Suprapubic skin (tissue), 4 donors: ENCODE measurements at regions not wholly inside any gene's neighbourhood (a gene's known extent, or its start where the extent isn't known, plus 50 kb on each side); places are given as distances from the start of the nearest gene placed in this dataset.

Experiments
- DNase-seq, 2 donors: peaks; one replicate each; pipeline ENCODE4 v3.0.0-alpha.2; 2019; ENCODE audit warnings: low spot score in 2 of 2
- H3K27ac ChIP-seq: fragments of 200-600 bp; sonication (generic); one replicate; pipeline ENCODE4 v1.5.1; 2019
- H3K27me3 ChIP-seq: fragments of 200-600 bp; sonication (generic); one replicate; pipeline ENCODE4 v1.5.1; 2019
- H3K36me3 ChIP-seq: fragments of 200-600 bp; sonication (generic); one replicate; pipeline ENCODE4 v1.5.1; 2019
- H3K4me1 ChIP-seq: fragments of 200-600 bp; sonication (generic); one replicate; pipeline ENCODE4 v1.5.1; 2019
- H3K4me3 ChIP-seq: fragments of 200-600 bp; sonication (generic); one replicate; pipeline ENCODE4 v1.5.1; 2019; ENCODE audit warnings: mild to moderate bottlenecking
- H3K9me3 ChIP-seq: fragments of 200-600 bp; sonication (generic); one replicate; pipeline ENCODE4 v1.5.1; 2019
- EP300 ChIP-seq: sonication (generic); formaldehyde crosslinking; IDR thresholded peaks from one replicate; pipeline ENCODE4 v1.6.1; 2017; ENCODE audit warnings: antibody characterized with exemption
- POLR2A ChIP-seq, 2 donors: fragments of 450-650 bp; IDR thresholded peaks; one replicate each; pipeline ENCODE4 v1.6.1; 2017; ENCODE audit warnings: antibody characterized with exemption in 2 of 2, mild to moderate bottlenecking in 2 of 2, moderate library complexity in 2 of 2
- POLR2AphosphoS5 ChIP-seq, 3 donors: sonication (generic); formaldehyde crosslinking; IDR thresholded peaks; one replicate each; pipeline ENCODE4 v1.6.1; 2017; ENCODE audit warnings: antibody characterized with exemption in 3 of 3
- WGBS: methylation state at CpG from one replicate; pipeline ENCODE4 v1.1.5; 2018; 5-methylcytosine and 5-hydroxymethylcytosine counted together
- TF ChIP-seq, protein P1 (sequence below), 2 donors: fragments of 200-600 bp in 1 of 2; fragments of 450-650 bp in 1 of 2; sonication (generic) in 1 of 2; IDR thresholded peaks; one replicate each; pipeline ENCODE4 v1.5.1; 2016 to 2019; ENCODE audit warnings: antibody characterized with exemption in 2 of 2, mild to moderate bottlenecking in 1 of 2, moderate library complexity in 1 of 2

DNA sequence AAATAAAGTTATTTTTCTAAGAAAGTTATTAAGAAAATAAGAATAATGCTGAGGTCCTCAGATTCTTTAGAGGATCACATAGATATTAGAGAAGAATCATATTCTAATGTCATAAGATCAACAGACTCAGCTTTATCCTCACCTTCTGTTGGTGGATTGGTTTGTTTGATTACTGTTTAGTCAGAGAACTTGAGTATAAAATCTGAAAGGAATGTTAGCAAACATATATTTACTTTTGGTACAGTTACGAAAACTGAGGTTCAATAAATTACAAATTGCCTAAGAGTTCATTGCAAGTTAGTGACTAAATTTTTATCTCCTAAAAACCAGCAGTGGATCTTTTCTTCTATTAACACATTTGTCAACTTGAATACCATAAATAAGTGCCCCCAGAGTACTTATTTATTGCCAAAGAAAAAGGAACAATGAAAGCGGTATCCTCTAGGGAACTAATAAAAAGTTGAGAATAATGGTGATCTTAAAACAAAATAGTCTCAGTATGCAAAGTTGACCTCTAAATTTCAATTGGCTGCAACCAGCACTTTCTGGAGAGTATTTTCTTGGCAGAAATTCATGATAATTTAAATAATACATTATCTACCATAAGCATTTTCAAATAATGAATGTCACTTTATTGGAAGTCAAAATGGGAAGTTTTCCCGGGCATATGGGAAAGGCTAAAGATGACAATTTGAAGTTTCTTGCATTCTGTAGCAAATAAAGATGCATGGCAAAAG, 296.8 kb downstream of the OTOL1 start:
- DNase-seq, result no peak
- TF ChIP-seq POLR2A (IDR thresholded peaks at IDR 0.05), result no peak
- TF ChIP-seq, protein P1, sequence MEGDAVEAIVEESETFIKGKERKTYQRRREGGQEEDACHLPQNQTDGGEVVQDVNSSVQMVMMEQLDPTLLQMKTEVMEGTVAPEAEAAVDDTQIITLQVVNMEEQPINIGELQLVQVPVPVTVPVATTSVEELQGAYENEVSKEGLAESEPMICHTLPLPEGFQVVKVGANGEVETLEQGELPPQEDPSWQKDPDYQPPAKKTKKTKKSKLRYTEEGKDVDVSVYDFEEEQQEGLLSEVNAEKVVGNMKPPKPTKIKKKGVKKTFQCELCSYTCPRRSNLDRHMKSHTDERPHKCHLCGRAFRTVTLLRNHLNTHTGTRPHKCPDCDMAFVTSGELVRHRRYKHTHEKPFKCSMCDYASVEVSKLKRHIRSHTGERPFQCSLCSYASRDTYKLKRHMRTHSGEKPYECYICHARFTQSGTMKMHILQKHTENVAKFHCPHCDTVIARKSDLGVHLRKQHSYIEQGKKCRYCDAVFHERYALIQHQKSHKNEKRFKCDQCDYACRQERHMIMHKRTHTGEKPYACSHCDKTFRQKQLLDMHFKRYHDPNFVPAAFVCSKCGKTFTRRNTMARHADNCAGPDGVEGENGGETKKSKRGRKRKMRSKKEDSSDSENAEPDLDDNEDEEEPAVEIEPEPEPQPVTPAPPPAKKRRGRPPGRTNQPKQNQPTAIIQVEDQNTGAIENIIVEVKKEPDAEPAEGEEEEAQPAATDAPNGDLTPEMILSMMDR (IDR thresholded peaks at IDR 0.05), result no peak
- TF ChIP-seq POLR2AphosphoS5 (IDR thresholded peaks at IDR 0.05), result no peak
- H3K9me3 ChIP-seq, result no peaks in the 10 kb centered on the region
- no peaks in the 10 kb centered on the region for H3K36me3 ChIP-seq
- H3K27ac ChIP-seq, result no peak overlapping the region
- H3K4me1 ChIP-seq, result no peaks in the 10 kb centered on the region
- no peaks in the 10 kb centered on the region for H3K27me3 ChIP-seq
- WGBS, result 83% methylated on average over 3 of the region's 3 CpGs
- H3K4me3 ChIP-seq, result no peak overlapping the region

DNA sequence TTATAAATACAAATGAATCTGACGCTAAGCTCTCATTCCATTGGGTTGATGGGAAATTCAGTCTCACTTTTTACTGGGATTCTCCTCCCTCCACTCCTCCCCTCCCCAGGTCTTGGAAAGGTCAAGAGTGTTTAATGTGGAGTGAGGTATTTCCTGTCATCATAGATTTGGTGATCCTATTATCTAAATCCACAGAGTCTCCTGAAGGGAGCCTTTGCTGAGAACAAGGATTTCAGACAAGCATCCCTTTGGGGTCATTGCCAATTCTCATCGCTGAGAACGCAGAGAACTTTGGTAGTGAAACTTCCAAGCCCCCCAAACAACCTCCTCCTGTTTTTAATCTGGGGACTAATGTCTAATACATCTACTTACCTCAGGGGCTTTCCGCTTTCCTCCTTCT, 297.9 kb downstream of the OTOL1 start:
- WGBS, result 88% methylated on average over 4 of the region's 4 CpGs
- TF ChIP-seq, protein P1 (IDR thresholded peaks at IDR 0.05), result no peak
- TF ChIP-seq EP300 (no peak), POLR2A (IDR thresholded peaks at IDR 0.05) (no peak), POLR2AphosphoS5 (IDR thresholded peaks at IDR 0.05) (no peak)
- Histone ChIP-seq H3K4me3 (no peak overlapping the region), H3K9me3 (no peaks in the 10 kb centered on the region), H3K27me3 (no peaks in the 10 kb centered on the region), H3K4me1 (no peaks in the 10 kb centered on the region), H3K36me3 (no peaks in the 10 kb centered on the region), H3K27ac (no peak overlapping the region)
- DNase-seq, result no peak

DNA sequence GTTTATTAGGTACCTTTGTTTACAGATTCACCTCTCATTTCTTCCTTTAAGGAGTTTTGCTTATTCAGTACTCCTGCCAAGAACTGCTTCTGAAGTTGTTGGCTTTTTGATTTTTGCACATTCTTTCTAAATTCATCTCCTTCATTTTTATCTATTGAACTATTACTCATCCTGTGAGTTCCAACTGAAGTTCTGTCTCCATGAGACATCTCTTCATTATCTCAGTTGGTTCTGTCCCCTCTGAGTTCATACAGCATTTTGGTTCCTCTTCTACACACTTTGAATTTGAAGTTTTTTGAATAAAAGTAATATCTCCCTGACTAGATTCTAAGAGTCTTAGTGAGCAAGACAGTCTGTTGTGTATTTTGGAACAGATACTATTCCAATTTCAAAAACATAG, 299.7 kb downstream of the OTOL1 start:
- Histone ChIP-seq H3K27me3 (no peaks in the 10 kb centered on the region), H3K4me3 (no peak overlapping the region), H3K9me3 (no peaks in the 10 kb centered on the region), H3K27ac (no peak overlapping the region), H3K36me3 (no peaks in the 10 kb centered on the region), H3K4me1 (no peaks in the 10 kb centered on the region)
- no peak for DNase-seq
- no peak for TF ChIP-seq EP300
- no peak for TF ChIP-seq POLR2A (IDR thresholded peaks at IDR 0.05)
- TF ChIP-seq POLR2AphosphoS5 (IDR thresholded peaks at IDR 0.05), result no peak
- TF ChIP-seq, protein P1 (IDR thresholded peaks at IDR 0.05), result no peak

DNA sequence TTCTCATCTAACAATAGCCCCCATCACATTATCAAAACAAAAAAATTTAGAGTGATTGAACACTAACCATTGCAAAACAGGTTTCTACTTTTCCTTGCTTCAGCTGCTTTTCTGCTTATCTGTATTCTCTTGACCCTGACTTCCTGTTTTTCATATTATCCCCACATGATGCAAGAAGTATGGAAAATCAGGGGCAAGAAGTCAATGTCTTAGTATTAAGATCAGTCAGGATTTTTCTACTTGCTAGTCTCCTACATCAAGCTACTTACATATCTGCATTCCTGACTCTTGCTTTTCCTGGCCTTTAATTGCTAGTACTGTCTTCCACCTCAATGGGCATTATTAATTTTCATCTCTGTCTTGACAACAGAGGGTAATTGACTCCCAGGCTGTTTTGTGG, 300.2 kb downstream of the OTOL1 start:
- no peak overlapping the region for H3K4me3 ChIP-seq
- TF ChIP-seq, protein P1 (IDR thresholded peaks at IDR 0.05), result no peak
- no peak for TF ChIP-seq EP300
- TF ChIP-seq POLR2AphosphoS5 (IDR thresholded peaks at IDR 0.05), result no peak
- TF ChIP-seq POLR2A (IDR thresholded peaks at IDR 0.05), result no peak
- H3K27ac ChIP-seq, result no peak overlapping the region
- no peaks in the 10 kb centered on the region for H3K4me1 ChIP-seq
- H3K9me3 ChIP-seq, result no peaks in the 10 kb centered on the region
- no peaks in the 10 kb centered on the region for H3K36me3 ChIP-seq
- H3K27me3 ChIP-seq, result no peaks in the 10 kb centered on the region
- DNase-seq, result no peak

DNA sequence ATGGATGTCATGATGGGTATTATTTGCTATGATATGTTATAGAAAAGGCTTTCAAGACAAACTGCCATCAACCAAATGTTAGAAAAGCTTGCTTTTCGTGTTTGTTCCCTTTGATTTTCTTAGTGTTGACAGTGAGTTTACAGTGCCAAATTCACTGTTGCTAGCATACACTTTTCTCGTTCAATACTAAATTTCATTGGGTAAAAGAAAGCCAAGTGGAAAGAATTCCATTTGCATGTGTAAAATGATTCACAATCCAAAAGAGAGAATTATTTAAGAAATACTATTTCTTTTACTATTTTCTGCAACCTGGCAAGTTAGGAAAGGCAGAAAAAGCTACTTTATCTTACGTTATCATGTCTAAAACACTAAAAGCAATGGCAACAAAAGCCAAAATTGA, 301.4 kb downstream of the OTOL1 start:
- 82% methylated on average over 3 of the region's 3 CpGs for WGBS
- no peak overlapping the region for H3K27ac ChIP-seq
- no peaks in the 10 kb centered on the region for H3K27me3 ChIP-seq
- TF ChIP-seq POLR2A (IDR thresholded peaks at IDR 0.05) (no peak), POLR2AphosphoS5 (IDR thresholded peaks at IDR 0.05) (no peak), EP300 (no peak)
- TF ChIP-seq, protein P1 (IDR thresholded peaks at IDR 0.05), result no peak
- H3K9me3 ChIP-seq, result no peaks in the 10 kb centered on the region
- no peak overlapping the region for H3K4me3 ChIP-seq
- no peak for DNase-seq
- H3K36me3 ChIP-seq, result no peaks in the 10 kb centered on the region
- H3K4me1 ChIP-seq, result no peaks in the 10 kb centered on the region
